MCF 10A (cell line): ENCODE measurements at regions not wholly inside any gene's neighbourhood (a gene's known extent, or its start where the extent isn't known, plus 50 kb on each side); places are given as distances from the start of the nearest gene placed in this dataset.

Experiments
- BruUV-seq: library from RNA; stranded (reverse); fragments of 400-500 nt; replicated peaks from 2 replicates; lab custom pipeline; 2021; lab: Mats Ljungman, UMichigan
- CTCF ChIA-PET: fragments of 300-600 bp; sonication (Branson Sonifier 250); formaldehyde crosslinking; extraction: SDS; loops from one replicate; lab custom pipeline; 2021; ENCODE audit warnings: antibody characterized with exemption, inconsistent platforms; lab: Yijun Ruan, JAX
- POLR2A ChIA-PET: fragments of 300-600, 350-650 bp; sonication (Branson Sonifier 250); formaldehyde crosslinking; extraction: SDS; loops from one replicate; lab custom pipeline; 2020; ENCODE audit warnings: antibody characterized with exemption, inconsistent platforms; lab: Yijun Ruan, JAX
- DNase-seq: peaks from one replicate; pipeline ENCODE4 v3.0.0-alpha.2; 2018; ENCODE audit not compliant: unreplicated experiment
- H3K27ac Mint-ChIP-seq: one replicate; pipeline ENCODE4 v1.8.0; 2022; ENCODE audit warnings: mild to moderate bottlenecking, low read depth, mixed read lengths; ENCODE audit not compliant: unreplicated experiment
- H3K27me3 Mint-ChIP-seq: one replicate; pipeline ENCODE4 v1.8.0; 2022; ENCODE audit warnings: mixed read lengths; ENCODE audit not compliant: insufficient read depth, unreplicated experiment
- H3K36me3 Mint-ChIP-seq: one replicate; pipeline ENCODE4 v1.8.0; 2022; ENCODE audit warnings: mild to moderate bottlenecking, moderate library complexity, mixed read lengths; ENCODE audit not compliant: insufficient read depth, unreplicated experiment
- H3K4me1 Mint-ChIP-seq: one replicate; pipeline ENCODE4 v1.8.0; 2022; ENCODE audit warnings: mixed read lengths; ENCODE audit not compliant: insufficient read depth, unreplicated experiment
- H3K4me3 Mint-ChIP-seq: one replicate; pipeline ENCODE4 v1.8.0; 2022; ENCODE audit warnings: mild to moderate bottlenecking, moderate library complexity, mixed read lengths; ENCODE audit not compliant: unreplicated experiment
- H3K9me3 Mint-ChIP-seq: one replicate; pipeline ENCODE4 v1.8.0; 2022; ENCODE audit warnings: mixed read lengths; ENCODE audit not compliant: unreplicated experiment
- intact Hi-C: fragments of 100-400 bp; cut with micrococcal nuclease; formaldehyde crosslinking; loops from 2 replicates; pipeline ENCODE4 v1.14.1; 2022
- TF ChIP-seq, protein P1 (sequence below): fragments of 200-600 bp; IDR thresholded peaks from one replicate; pipeline ENCODE4 v1.8.0; 2022; ENCODE audit warnings: antibody characterized with exemption, mild to moderate bottlenecking; ENCODE audit not compliant: unreplicated experiment

GRCh38 chr9:95763983-95764382, 111.5 kb upstream of the ERCC6L2 start:
- Mint-ChIP-seq H3K27ac (no peak overlapping the region), H3K27me3 (no peaks in the 10 kb centered on the region), H3K36me3 (peaks cover 6% of the 10 kb centered on the region), H3K4me1 (peaks cover 11% of the 10 kb centered on the region), H3K9me3 (no peaks in the 10 kb centered on the region), H3K4me3 (no peak overlapping the region)
- POLR2A ChIA-PET = no interaction called here
- TF ChIP-seq, protein P1, sequence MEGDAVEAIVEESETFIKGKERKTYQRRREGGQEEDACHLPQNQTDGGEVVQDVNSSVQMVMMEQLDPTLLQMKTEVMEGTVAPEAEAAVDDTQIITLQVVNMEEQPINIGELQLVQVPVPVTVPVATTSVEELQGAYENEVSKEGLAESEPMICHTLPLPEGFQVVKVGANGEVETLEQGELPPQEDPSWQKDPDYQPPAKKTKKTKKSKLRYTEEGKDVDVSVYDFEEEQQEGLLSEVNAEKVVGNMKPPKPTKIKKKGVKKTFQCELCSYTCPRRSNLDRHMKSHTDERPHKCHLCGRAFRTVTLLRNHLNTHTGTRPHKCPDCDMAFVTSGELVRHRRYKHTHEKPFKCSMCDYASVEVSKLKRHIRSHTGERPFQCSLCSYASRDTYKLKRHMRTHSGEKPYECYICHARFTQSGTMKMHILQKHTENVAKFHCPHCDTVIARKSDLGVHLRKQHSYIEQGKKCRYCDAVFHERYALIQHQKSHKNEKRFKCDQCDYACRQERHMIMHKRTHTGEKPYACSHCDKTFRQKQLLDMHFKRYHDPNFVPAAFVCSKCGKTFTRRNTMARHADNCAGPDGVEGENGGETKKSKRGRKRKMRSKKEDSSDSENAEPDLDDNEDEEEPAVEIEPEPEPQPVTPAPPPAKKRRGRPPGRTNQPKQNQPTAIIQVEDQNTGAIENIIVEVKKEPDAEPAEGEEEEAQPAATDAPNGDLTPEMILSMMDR = no peak
- intact Hi-C loops = no loop called here
- no TSS peak for BruUV-seq
- DNase-seq = no peak
- CTCF ChIA-PET = no interaction called here

GRCh38 chr9:95763006-95763405, 112.5 kb upstream of the ERCC6L2 start:
- POLR2A ChIA-PET = no interaction called here
- no TSS peak for BruUV-seq
- DNase-seq = no peak
- intact Hi-C loops = no loop called here
- Mint-ChIP-seq H3K36me3 (peaks cover 6% of the 10 kb centered on the region), H3K9me3 (no peaks in the 10 kb centered on the region), H3K4me1 (peaks cover 11% of the 10 kb centered on the region), H3K27me3 (no peaks in the 10 kb centered on the region), H3K27ac (no peak overlapping the region), H3K4me3 (no peak overlapping the region)
- CTCF ChIA-PET = no interaction called here
- TF ChIP-seq, protein P1 = no peak

DNA sequence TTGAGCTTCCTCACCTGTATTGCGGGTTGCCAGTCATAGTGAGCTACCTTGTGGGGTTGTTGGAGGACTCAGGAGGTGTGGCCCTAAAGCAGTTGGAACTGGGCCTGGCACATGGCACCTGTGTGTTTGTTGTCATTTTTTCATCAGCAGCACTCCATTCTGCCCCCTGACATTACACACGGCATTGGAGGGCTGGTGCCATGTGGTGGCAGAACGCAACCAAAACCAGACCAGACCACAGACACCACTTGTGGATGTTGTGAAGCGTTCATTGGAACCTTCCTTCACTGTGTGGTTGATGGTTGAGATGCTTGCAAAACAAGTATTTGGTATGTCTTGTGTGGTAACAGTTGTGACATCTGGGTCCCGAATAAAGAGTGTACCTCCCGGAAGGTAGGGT, 113.2 kb upstream of the ERCC6L2 start:
- no peak for DNase-seq
- intact Hi-C loops = no loop called here
- Mint-ChIP-seq H3K4me1 (peaks cover 15% of the 10 kb centered on the region), H3K36me3 (peaks cover 6% of the 10 kb centered on the region), H3K27me3 (no peaks in the 10 kb centered on the region), H3K27ac (no peak overlapping the region), H3K9me3 (no peaks in the 10 kb centered on the region), H3K4me3 (no peak overlapping the region)
- TF ChIP-seq, protein P1 = no peak
- CTCF ChIA-PET = no interaction called here
- POLR2A ChIA-PET = interaction anchor here (0.8 kb wide), 1 partner anchor 9 kb away, joined by 3 read pairs; no protein-coding TSS in a partner anchor
- no TSS peak for BruUV-seq

GRCh38 chr9:95760791-95761190, 114.7 kb upstream of the ERCC6L2 start:
- H3K27ac Mint-ChIP-seq = no peak overlapping the region
- H3K27me3 Mint-ChIP-seq = no peaks in the 10 kb centered on the region
- no peak for DNase-seq
- no peaks in the 10 kb centered on the region for H3K9me3 Mint-ChIP-seq
- BruUV-seq = no TSS peak
- TF ChIP-seq, protein P1 = no peak
- intact Hi-C loops = no loop called here
- CTCF ChIA-PET = interaction anchor here (1.1 to 1.5 kb wide), 2 partner anchors 13 to 34 kb away, joined by 3 to 7 read pairs; no protein-coding TSS in a partner anchor
- H3K36me3 Mint-ChIP-seq = peaks cover 6% of the 10 kb centered on the region
- peaks cover 22% of the 10 kb centered on the region for H3K4me1 Mint-ChIP-seq
- POLR2A ChIA-PET = interaction anchor here (0.5 kb wide), 1 partner anchor 21 kb away, joined by 4 read pairs; no protein-coding TSS in a partner anchor
- H3K4me3 Mint-ChIP-seq = no peak overlapping the region
